ENCODE measurements at regions not wholly inside any gene's neighbourhood (a gene's known extent, or its start where the extent isn't known, plus 50 kb on each side); places are given as distances from the start of the nearest gene placed in this dataset.
A peak's percentile ranks its signal among the peaks of the same experiment; 100 is the strongest.

DNA sequence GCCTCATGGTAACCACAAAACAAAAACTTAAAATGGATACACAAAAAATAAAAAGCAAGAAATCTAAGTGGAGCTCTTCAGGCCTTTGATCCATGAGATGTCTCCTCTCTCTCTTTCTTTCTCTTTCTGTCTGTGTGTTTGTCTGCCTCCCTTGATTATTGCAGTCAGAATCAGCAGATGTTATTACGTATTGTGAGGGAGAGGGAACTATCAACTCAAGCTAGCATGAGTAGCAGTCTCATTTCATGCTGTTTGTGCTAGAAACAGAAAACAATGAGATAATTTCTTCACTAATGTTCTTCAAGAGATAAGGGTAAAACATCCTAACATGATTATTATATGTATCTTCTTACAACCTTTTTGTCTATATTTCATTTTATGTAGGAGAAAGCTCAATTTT, 103.7 kb upstream of the PDC start (continued):
- no peak for TF ChIP-seq PRDM15 (CRISPR knock-in tag; IDR thresholded peaks at IDR 0.05)

GRCh38 chr1:186559601-186560116, 98.7 kb upstream of the PDC start:
- DNase-seq (ENCODE audit: low spot score) (no peak), ATAC-seq (no peak)
- no peak overlapping the region for H3K27ac Mint-ChIP-seq
- no peaks in the 10 kb centered on the region for H3K36me3 Mint-ChIP-seq
- TF ChIP-seq FOXK1 (CRISPR knock-in tag; IDR thresholded peaks at IDR 0.05) (no peak), ZNF281 (CRISPR knock-in tag; IDR thresholded peaks at IDR 0.05) (no peak), IRF2 (CRISPR knock-in tag; IDR thresholded peaks at IDR 0.05; ENCODE audit: borderline replicate concordance, low read depth) (no peak), ZNF219 (CRISPR knock-in tag; IDR thresholded peaks at IDR 0.05; ENCODE audit: borderline replicate concordance) (no peak), AR (CRISPR knock-in tag; IDR thresholded peaks at IDR 0.05) (no peak), ZNF232 (CRISPR knock-in tag; IDR thresholded peaks at IDR 0.05) (no peak), JUN (CRISPR knock-in tag; IDR thresholded peaks at IDR 0.05) (no peak)
- no peaks in the 10 kb centered on the region for H3K9me3 Mint-ChIP-seq
- CTCF ChIA-PET: interaction anchor here (1.3 kb wide), 1 partner anchor 77 kb away, joined by 3 read pairs; no protein-coding TSS in a partner anchor
- H3K27me3 Mint-ChIP-seq (ENCODE audit: low read depth): peaks cover 3% of the 10 kb centered on the region; the same call in 1 of the 2 replicates
- POLR2A ChIA-PET: no interaction called here
- H3K4me3 Mint-ChIP-seq: no peak overlapping the region
- no peaks in the 10 kb centered on the region for H3K4me1 Mint-ChIP-seq

DNA sequence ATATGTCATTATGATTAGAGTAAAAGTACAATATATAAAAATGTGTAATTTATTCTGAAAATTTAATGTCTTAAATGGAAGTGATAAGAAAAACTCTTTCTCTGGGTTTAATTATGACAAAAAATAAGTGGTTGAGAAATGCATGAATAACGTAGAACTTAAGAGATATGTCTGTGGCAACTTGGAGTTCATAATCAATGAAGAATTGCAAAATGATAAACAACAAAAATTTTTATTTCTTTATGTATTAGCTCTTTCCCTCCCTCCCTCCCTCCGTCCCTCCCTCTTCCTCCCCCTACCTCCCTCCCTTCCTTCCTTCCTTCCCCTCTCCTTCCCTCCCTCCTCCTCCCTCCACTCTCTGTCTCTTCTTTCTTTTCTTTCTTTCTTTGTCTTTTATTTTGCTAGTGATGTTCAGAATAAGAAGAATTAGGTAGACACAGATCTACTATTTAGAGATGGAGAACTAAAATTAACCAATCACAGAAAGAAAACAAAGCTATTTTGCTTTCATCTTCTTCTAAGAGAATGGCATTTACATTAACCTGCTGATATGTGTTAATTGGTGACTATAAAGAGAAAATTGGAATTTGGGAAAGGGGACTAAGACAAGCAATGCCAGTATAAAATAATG, 96.3 kb upstream of the PDC start:
- ChIA-PET POLR2A (no interaction called here), CTCF (no interaction called here)
- no peak for TF ChIP-seq NR3C1 (CRISPR knock-in tag; conservative IDR thresholded peaks at IDR 0.05; ENCODE audit: low read depth)
- Mint-ChIP-seq H3K4me1 (no peaks in the 10 kb centered on the region), H3K36me3 (peaks cover 2% of the 10 kb centered on the region; the same call in 1 of the 2 replicates), H3K27me3 (ENCODE audit: low read depth) (peaks cover 3% of the 10 kb centered on the region; the same call in 1 of the 2 replicates), H3K4me3 (no peak overlapping the region), H3K9me3 (peaks cover 7% of the 10 kb centered on the region), H3K27ac (no peak overlapping the region)
- DNase-seq (ENCODE audit: low spot score) (no peak), ATAC-seq (no peak)

GRCh38 chr1:186550832-186551231, 89.9 kb upstream of the PDC start:
- Mint-ChIP-seq H3K4me3 (no peak overlapping the region), H3K36me3 (peaks cover 11% of the 10 kb centered on the region), H3K27me3 (ENCODE audit: low read depth) (no peaks in the 10 kb centered on the region; the same call in 1 of the 2 replicates), H3K27ac (no peak overlapping the region), H3K4me1 (no peaks in the 10 kb centered on the region), H3K9me3 (peaks cover 31% of the 10 kb centered on the region)
- ChIA-PET CTCF (no interaction called here), POLR2A (no interaction called here)
- DNase-seq (ENCODE audit: low spot score) (no peak), ATAC-seq (peak; percentile 39; the same call in 1 of the 2 replicates)
- TF ChIP-seq ZNF281 (CRISPR knock-in tag; IDR thresholded peaks at IDR 0.05): no peak
- TF ChIP-seq, protein P1, sequence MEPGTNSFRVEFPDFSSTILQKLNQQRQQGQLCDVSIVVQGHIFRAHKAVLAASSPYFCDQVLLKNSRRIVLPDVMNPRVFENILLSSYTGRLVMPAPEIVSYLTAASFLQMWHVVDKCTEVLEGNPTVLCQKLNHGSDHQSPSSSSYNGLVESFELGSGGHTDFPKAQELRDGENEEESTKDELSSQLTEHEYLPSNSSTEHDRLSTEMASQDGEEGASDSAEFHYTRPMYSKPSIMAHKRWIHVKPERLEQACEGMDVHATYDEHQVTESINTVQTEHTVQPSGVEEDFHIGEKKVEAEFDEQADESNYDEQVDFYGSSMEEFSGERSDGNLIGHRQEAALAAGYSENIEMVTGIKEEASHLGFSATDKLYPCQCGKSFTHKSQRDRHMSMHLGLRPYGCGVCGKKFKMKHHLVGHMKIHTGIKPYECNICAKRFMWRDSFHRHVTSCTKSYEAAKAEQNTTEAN (CRISPR knock-in tag; IDR thresholded peaks at IDR 0.05): no peak
- TF ChIP-seq, protein P2, sequence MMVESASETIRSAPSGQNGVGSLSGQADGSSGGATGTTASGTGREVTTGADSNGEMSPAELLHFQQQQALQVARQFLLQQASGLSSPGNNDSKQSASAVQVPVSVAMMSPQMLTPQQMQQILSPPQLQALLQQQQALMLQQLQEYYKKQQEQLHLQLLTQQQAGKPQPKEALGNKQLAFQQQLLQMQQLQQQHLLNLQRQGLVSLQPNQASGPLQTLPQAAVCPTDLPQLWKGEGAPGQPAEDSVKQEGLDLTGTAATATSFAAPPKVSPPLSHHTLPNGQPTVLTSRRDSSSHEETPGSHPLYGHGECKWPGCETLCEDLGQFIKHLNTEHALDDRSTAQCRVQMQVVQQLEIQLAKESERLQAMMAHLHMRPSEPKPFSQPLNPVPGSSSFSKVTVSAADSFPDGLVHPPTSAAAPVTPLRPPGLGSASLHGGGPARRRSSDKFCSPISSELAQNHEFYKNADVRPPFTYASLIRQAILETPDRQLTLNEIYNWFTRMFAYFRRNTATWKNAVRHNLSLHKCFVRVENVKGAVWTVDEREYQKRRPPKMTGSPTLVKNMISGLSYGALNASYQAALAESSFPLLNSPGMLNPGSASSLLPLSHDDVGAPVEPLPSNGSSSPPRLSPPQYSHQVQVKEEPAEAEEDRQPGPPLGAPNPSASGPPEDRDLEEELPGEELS (CRISPR knock-in tag; IDR thresholded peaks at IDR 0.05): no peak
- no peak for TF ChIP-seq IRF1 (CRISPR knock-in tag; IDR thresholded peaks at IDR 0.05)
